ENCODE measurements at regions not wholly inside any gene's neighbourhood (a gene's known extent, or its start where the extent isn't known, plus 50 kb on each side); places are given as distances from the start of the nearest gene placed in this dataset.

- TF ChIP-seq REST (IDR thresholded peaks at IDR 0.05; ENCODE audit: low read depth) (no peak), FOXM1 (IDR thresholded peaks at IDR 0.05; ENCODE audit: borderline replicate concordance, low read depth) (no peak), TCF12 (IDR thresholded peaks at IDR 0.05; ENCODE audit: low read depth) (no peak), RAD21 (IDR thresholded peaks at IDR 0.05; ENCODE audit: low read depth) (no peak), ZBTB7A (IDR thresholded peaks at IDR 0.05; ENCODE audit: low read depth) (no peak), YY1 (IDR thresholded peaks at IDR 0.05; ENCODE audit: low read depth) (no peak), CREB1 (IDR thresholded peaks at IDR 0.05; ENCODE audit: low read depth) (no peak), CEBPB (IDR thresholded peaks at IDR 0.05) (no peak), TEAD4 (IDR thresholded peaks at IDR 0.05) (no peak), MAX (IDR thresholded peaks at IDR 0.05) (no peak), EGR1 (IDR thresholded peaks at IDR 0.05) (no peak), NFIC (IDR thresholded peaks at IDR 0.05) (no peak), USF1 (IDR thresholded peaks at IDR 0.05) (no peak), EP300 (IDR thresholded peaks at IDR 0.05; ENCODE audit: borderline replicate concordance) (no peak), TAF1 (IDR thresholded peaks at IDR 0.05; ENCODE audit: low read depth) (no peak)
These were observed 246.7 kb upstream of the COX7C start for GRCh38 chr5:86371061-86371460.

DNA sequence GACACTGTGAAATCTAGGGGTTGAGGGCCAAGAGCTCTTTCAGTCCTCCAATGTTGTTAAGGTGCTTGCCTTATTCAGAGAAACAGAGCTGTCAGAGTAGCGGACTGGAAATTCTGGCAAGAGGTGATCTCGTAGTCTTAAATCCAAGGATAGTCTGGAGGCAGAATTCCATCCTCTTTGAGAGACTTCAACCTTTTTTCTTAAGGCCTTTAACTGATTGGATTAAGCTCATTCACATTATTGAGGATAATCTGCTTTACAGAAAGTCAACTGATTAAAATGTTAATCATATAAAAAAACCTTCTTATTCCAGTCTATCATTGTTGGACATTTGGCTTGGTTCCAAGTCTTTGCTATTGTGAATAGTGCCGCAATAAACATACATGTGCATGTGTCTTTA, 243.1 kb upstream of the COX7C start:
- TF ChIP-seq NFIC (IDR thresholded peaks at IDR 0.05) (0 out of 2 replicates have a peak, but pooled peaks have one; percentile 8), REST (IDR thresholded peaks at IDR 0.05; ENCODE audit: low read depth) (no peak)

GRCh38 chr5:86376214-86376613, 241.5 kb upstream of the COX7C start:
- no peak for TF ChIP-seq REST (IDR thresholded peaks at IDR 0.05; ENCODE audit: low read depth)
- no peak for TF ChIP-seq RAD21 (IDR thresholded peaks at IDR 0.05; ENCODE audit: low read depth)
- TF ChIP-seq TEAD4 (IDR thresholded peaks at IDR 0.05) = peak; percentile 58
- no peak for TF ChIP-seq CEBPB (IDR thresholded peaks at IDR 0.05)
- peak; percentile 44; the same call in 1 of the 2 replicates for TF ChIP-seq TCF12 (IDR thresholded peaks at IDR 0.05; ENCODE audit: low read depth)
- peak; percentile 76 for TF ChIP-seq NFIC (IDR thresholded peaks at IDR 0.05)
- TF ChIP-seq EP300 (IDR thresholded peaks at IDR 0.05; ENCODE audit: borderline replicate concordance) = peak; percentile 49; the same call in 1 of the 2 replicates

DNA sequence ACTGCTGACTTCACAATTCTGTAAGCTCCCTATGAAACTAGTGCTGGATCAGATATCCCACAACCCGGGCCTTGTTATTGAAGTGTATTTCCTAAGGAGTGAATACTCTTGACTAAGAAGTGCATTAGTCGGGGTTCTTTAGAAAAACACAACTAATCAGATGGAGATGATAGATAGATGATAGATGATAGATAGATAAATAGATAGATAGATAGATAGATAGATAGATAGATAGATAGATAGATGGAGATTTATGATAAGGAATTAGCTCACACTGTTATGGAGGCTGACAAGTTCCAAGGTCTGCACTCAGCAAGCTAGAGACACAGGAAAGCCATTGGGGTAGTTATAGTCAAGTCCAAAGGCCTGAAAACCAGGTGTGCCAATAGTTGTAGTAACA, 214.6 kb upstream of the COX7C start:
- TF ChIP-seq MAX (IDR thresholded peaks at IDR 0.05) = no peak
- TF ChIP-seq CREB1 (IDR thresholded peaks at IDR 0.05; ENCODE audit: low read depth) = no peak
- no peak for TF ChIP-seq ZBTB7A (IDR thresholded peaks at IDR 0.05; ENCODE audit: low read depth)
- TF ChIP-seq RAD21 (IDR thresholded peaks at IDR 0.05; ENCODE audit: low read depth) = no peak
- no peak for TF ChIP-seq TAF1 (IDR thresholded peaks at IDR 0.05; ENCODE audit: low read depth)
- TF ChIP-seq YY1 (IDR thresholded peaks at IDR 0.05; ENCODE audit: low read depth) = no peak
- no peak for TF ChIP-seq USF1 (IDR thresholded peaks at IDR 0.05)
- no peak for TF ChIP-seq REST (IDR thresholded peaks at IDR 0.05; ENCODE audit: low read depth)
- TF ChIP-seq FOXM1 (IDR thresholded peaks at IDR 0.05; ENCODE audit: borderline replicate concordance, low read depth) = no peak
- no peak for TF ChIP-seq TEAD4 (IDR thresholded peaks at IDR 0.05)
- TF ChIP-seq EGR1 (IDR thresholded peaks at IDR 0.05) = no peak
- TF ChIP-seq EP300 (IDR thresholded peaks at IDR 0.05; ENCODE audit: borderline replicate concordance) = no peak
- TF ChIP-seq NFIC (IDR thresholded peaks at IDR 0.05) = no peak
- TF ChIP-seq CEBPB (IDR thresholded peaks at IDR 0.05) = no peak
- no peak for TF ChIP-seq TCF12 (IDR thresholded peaks at IDR 0.05; ENCODE audit: low read depth)
